ENCODE measurements at regions not wholly inside any gene's neighbourhood (a gene's known extent, or its start where the extent isn't known, plus 50 kb on each side); places are given as distances from the start of the nearest gene placed in this dataset.
"Not testable (repeated sequence)": the region's sequence is repeated elsewhere in the genome, so short reads cannot be mapped to it uniquely, and the experiment has no call there.

DNA sequence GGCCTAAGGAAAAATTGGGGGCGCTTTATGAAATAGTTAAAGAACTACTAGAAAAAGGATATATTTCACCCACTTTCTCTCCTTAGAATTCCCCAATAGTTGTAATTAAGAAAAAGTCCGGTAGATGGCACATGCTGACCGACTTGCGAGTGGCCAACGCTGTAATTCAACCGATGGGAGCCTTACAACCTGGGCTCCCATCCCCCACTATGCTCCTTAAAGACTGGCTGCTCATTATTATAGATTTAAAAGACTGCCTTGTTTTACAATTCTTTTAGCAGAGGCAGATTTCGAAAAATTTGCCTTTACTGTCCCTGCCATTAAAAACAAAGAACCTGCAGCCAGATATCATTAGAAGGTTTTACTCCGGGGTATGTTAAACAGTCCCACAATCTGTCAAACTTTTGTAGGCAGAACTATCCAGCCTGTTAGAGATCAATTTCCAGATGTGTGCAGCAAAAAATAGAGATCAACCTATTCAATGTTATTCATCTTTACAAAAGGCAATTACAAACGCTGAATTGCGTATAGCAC is 58.5 kb upstream of the PRSS16 start:
- H3K4me3 Mint-ChIP-seq, result peak overlapping the region; percentile 92 to 96
- H3K36me3 Mint-ChIP-seq, result no peaks in the 10 kb centered on the region
- Histone ChIP-seq H3K36me3 (replicated peaks in 1 of 2; ENCODE audit: control insufficient read depth in 1 of 2, insufficient read depth in 2 of 2, low read length in 2 of 2) (no peaks in the 10 kb centered on the region), H3K27ac (ENCODE audit: low read depth in 1 of 2, low read length in 2 of 2) (no peak overlapping the region), H2AFZ (ENCODE audit: insufficient read depth, low read depth, low read length, poor library complexity, severe bottlenecking) (peak overlapping the region; percentile 82), H3K79me2 (ENCODE audit: insufficient read depth, low read length) (no peaks in the 10 kb centered on the region), H3K9me3 (replicated peaks in 1 of 2; ENCODE audit: control insufficient read depth in 1 of 2, insufficient read depth in 1 of 2, low read length in 2 of 2) (no peaks in the 10 kb centered on the region), H3K9ac (ENCODE audit: insufficient read depth, low read length, poor library complexity, severe bottlenecking) (peak overlapping the region; percentile 41), H3K4me2 (replicated peaks; ENCODE audit: extremely low read depth, low read length, poor library complexity, severe bottlenecking) (peak overlapping the region; percentile 94), H3K4me3 (replicated peaks in 1 of 3; ENCODE audit: low read depth in 2 of 3, low read length in 3 of 3) (peak overlapping the region; percentile 51 to 87 (median 81)), H3K4me1 (ENCODE audit: control insufficient read depth in 1 of 2, insufficient read depth in 2 of 2, low read length in 2 of 2) (peaks cover 13% of the 10 kb centered on the region in 2 donors), H4K20me1 (ENCODE audit: insufficient read depth, low read length) (no peaks in the 10 kb centered on the region), H3K27me3 (ENCODE audit: control insufficient read depth in 2 of 2, insufficient read depth in 2 of 2, low read length in 2 of 2) (peaks cover 0 to 11% of the 10 kb centered on the region in 2 donors)
- peaks cover 0 to 12% (median 4%) of the 10 kb centered on the region in 7 donors for H3K9me3 Mint-ChIP-seq
- peaks cover 10 to 22% (median 16%) of the 10 kb centered on the region in 3 donors for H3K27me3 Mint-ChIP-seq (ENCODE audit: low read depth in 3 of 3)
- 36% methylated on average over 2 of the region's 10 CpGs for WGBS (ENCODE audit: insufficient coverage)
- H3K4me1 Mint-ChIP-seq, result peaks cover 18% of the 10 kb centered on the region
- TF ChIP-seq, protein P1, sequence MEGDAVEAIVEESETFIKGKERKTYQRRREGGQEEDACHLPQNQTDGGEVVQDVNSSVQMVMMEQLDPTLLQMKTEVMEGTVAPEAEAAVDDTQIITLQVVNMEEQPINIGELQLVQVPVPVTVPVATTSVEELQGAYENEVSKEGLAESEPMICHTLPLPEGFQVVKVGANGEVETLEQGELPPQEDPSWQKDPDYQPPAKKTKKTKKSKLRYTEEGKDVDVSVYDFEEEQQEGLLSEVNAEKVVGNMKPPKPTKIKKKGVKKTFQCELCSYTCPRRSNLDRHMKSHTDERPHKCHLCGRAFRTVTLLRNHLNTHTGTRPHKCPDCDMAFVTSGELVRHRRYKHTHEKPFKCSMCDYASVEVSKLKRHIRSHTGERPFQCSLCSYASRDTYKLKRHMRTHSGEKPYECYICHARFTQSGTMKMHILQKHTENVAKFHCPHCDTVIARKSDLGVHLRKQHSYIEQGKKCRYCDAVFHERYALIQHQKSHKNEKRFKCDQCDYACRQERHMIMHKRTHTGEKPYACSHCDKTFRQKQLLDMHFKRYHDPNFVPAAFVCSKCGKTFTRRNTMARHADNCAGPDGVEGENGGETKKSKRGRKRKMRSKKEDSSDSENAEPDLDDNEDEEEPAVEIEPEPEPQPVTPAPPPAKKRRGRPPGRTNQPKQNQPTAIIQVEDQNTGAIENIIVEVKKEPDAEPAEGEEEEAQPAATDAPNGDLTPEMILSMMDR (IDR thresholded peaks at IDR 0.05), result peak; percentile 74
- DNase-seq, result peak; percentile 33 to 62 (median 58)
- peak overlapping the region in 4 of 7 donors; percentile 41 to 74 (median 65) for H3K27ac Mint-ChIP-seq
- intact Hi-C loops (cut with micrococcal nuclease), result loop anchor here in 1 of 2 donors (5.0 to 10.0 kb wide), 2 partner anchors 286 to 608 kb away; partner anchors contain the start of gene ZNF184

DNA sequence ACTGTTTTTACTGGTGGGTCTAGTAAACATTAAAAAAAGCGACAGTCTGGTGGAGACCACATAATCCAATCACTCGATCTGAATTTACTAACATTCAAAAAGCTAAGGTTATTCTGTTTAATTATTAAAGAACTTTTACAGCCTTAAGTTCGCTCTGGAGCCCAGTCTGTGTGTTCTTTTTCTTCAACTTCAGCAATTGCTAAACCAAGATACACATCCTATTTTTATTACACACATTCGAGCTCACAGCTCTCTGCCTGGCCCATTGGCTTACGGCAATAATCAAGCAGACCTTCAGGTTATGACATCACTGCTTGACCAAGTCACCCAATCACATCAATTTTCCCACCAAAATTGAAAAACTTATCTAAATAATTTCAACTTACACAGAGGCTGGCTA is 57.4 kb upstream of the PRSS16 start:
- no peaks in the 10 kb centered on the region for H3K36me3 ChIP-seq (replicated peaks in 1 of 2; ENCODE audit: control insufficient read depth in 1 of 2, insufficient read depth in 2 of 2, low read length in 2 of 2)
- no peaks in the 10 kb centered on the region for H3K79me2 ChIP-seq (ENCODE audit: insufficient read depth, low read length)
- intact Hi-C loops (cut with micrococcal nuclease), result no loop called here
- H3K27me3 ChIP-seq (ENCODE audit: control insufficient read depth in 2 of 2, insufficient read depth in 2 of 2, low read length in 2 of 2), result peaks cover 0 to 11% of the 10 kb centered on the region in 2 donors
- H3K27ac ChIP-seq (ENCODE audit: low read depth in 1 of 2, low read length in 2 of 2), result no peak overlapping the region
- H3K9ac ChIP-seq (ENCODE audit: insufficient read depth, low read length, poor library complexity, severe bottlenecking), result no peak overlapping the region
- peaks cover 13% of the 10 kb centered on the region in 2 donors for H3K4me1 ChIP-seq (ENCODE audit: control insufficient read depth in 1 of 2, insufficient read depth in 2 of 2, low read length in 2 of 2)
- Mint-ChIP-seq H3K36me3 (no peaks in the 10 kb centered on the region), H3K27me3 (ENCODE audit: low read depth in 3 of 3) (peaks cover 10 to 24% (median 16%) of the 10 kb centered on the region in 3 donors), H3K9me3 (peaks cover 0 to 16% (median 1%) of the 10 kb centered on the region in 7 donors), H3K4me3 (peak overlapping the region in 1 of 2 donors; percentile 11), H3K4me1 (peaks cover 18% of the 10 kb centered on the region), H3K27ac (no peak overlapping the region)
- no peak overlapping the region for H2AFZ ChIP-seq (ENCODE audit: insufficient read depth, low read depth, low read length, poor library complexity, severe bottlenecking)
- H3K4me2 ChIP-seq (replicated peaks; ENCODE audit: extremely low read depth, low read length, poor library complexity, severe bottlenecking), result no peak overlapping the region
- no peaks in the 10 kb centered on the region for H4K20me1 ChIP-seq (ENCODE audit: insufficient read depth, low read length)
- no peaks in the 10 kb centered on the region for H3K9me3 ChIP-seq (replicated peaks in 1 of 2; ENCODE audit: control insufficient read depth in 1 of 2, insufficient read depth in 1 of 2, low read length in 2 of 2)
- 94% methylated on average over 3 of the region's 5 CpGs for WGBS (ENCODE audit: insufficient coverage)
- DNase-seq, result no peak
- no peak overlapping the region for H3K4me3 ChIP-seq (replicated peaks in 1 of 3; ENCODE audit: low read depth in 2 of 3, low read length in 3 of 3)
- TF ChIP-seq, protein P1 (IDR thresholded peaks at IDR 0.05), result no peak

DNA sequence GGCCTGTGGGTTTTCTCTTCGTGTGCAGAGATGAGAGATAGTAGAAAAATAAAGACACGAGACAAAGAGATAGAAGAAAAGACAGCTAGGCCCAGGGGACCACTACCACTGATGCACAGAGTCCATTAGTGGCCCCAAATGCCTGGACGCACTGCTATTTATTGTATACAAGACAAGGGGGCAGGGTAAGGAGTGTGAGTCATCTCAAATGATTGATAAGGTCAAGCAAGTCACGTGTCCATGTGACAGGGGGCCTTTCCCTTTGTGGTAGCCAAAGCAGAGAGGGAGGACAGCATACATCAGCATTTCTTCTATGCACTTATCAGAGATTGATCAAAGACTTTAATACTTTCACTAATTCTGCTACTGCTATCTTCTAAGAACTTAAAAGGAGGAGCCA is 53.0 kb upstream of the PRSS16 start:
- H3K4me1 Mint-ChIP-seq; H3K79me2 ChIP-seq (ENCODE audit: insufficient read depth, low read length); H3K4me1 ChIP-seq (ENCODE audit: control insufficient read depth in 1 of 2, insufficient read depth in 2 of 2, low read length in 2 of 2); H3K36me3 ChIP-seq (replicated peaks in 1 of 2; ENCODE audit: control insufficient read depth in 1 of 2, insufficient read depth in 2 of 2, low read length in 2 of 2); H3K9ac ChIP-seq (ENCODE audit: insufficient read depth, low read length, poor library complexity, severe bottlenecking); H3K9me3 ChIP-seq (replicated peaks in 1 of 2; ENCODE audit: control insufficient read depth in 1 of 2, insufficient read depth in 1 of 2, low read length in 2 of 2); H3K4me3 Mint-ChIP-seq; H3K4me3 ChIP-seq (replicated peaks in 1 of 3; ENCODE audit: low read depth in 2 of 3, low read length in 3 of 3); H3K27ac ChIP-seq (ENCODE audit: low read depth in 1 of 2, low read length in 2 of 2); H4K20me1 ChIP-seq (ENCODE audit: insufficient read depth, low read length); H2AFZ ChIP-seq (ENCODE audit: insufficient read depth, low read depth, low read length, poor library complexity, severe bottlenecking); H3K36me3 Mint-ChIP-seq; H3K27me3 ChIP-seq (ENCODE audit: control insufficient read depth in 2 of 2, insufficient read depth in 2 of 2, low read length in 2 of 2); intact Hi-C loops (cut with micrococcal nuclease); DNase-seq; H3K4me2 ChIP-seq (replicated peaks; ENCODE audit: extremely low read depth, low read length, poor library complexity, severe bottlenecking); H3K27ac Mint-ChIP-seq: not testable (repeated sequence)
- 90% methylated on average over 2 of the region's 4 CpGs for WGBS (ENCODE audit: insufficient coverage)
- Mint-ChIP-seq H3K27me3 (ENCODE audit: low read depth in 3 of 3) (peaks cover 8 to 14% (median 10%) of the 10 kb centered on the region in 3 donors), H3K9me3 (peaks cover 0 to 16% (median 10%) of the 10 kb centered on the region in 7 donors)
